ENCODE measurements at regions not wholly inside any gene's neighbourhood (a gene's known extent, or its start where the extent isn't known, plus 50 kb on each side); places are given as distances from the start of the nearest gene placed in this dataset.

DNA sequence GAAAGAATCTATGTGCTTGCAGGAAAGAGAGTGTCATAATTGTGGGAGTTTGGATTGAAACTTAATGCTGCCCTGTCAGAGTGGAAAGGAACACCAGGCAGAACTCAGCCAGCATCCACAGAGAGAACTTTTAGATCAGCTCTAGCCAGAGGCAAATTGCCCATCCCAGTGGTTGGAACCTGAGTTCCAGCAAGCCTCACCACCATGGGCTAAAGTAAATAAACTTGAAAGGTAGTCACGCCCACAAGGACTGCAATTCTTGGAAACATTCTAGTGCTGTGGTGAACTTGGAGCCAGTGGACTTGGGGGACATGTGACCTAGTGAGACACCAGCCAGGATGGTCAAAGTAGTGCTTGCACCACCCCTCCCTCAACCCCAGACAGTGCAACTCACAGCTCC, 571.6 kb downstream of the LRRIQ3 start:
- Histone ChIP-seq H3K9me3 (ENCODE audit: control insufficient read depth, insufficient read depth, low read length) (no peaks in the 10 kb centered on the region), H3K4me1 (ENCODE audit: insufficient read depth, low read length) (no peaks in the 10 kb centered on the region), H3K36me3 (ENCODE audit: insufficient read depth, low read length) (no peaks in the 10 kb centered on the region), H3K9ac (ENCODE audit: low read depth, low read length) (no peak overlapping the region)

DNA sequence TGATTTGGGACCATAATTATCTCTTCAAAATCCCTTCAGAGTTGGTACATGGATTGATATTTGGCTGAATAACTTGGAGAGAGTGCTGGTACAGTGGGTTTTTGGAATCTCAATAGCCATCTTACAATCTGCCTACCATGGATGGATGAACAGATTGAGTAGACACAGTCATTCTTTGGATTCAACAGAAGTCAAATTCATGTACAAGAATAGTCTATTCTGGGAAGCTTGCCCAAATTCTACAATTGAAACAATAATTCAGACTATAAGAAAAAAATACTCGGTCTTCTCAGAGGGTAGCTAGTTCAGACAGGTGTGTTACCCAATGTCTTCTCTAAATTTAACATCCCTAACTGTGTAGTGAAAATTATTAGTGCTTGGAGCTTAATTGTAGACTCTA, 574.0 kb downstream of the LRRIQ3 start:
- Histone ChIP-seq H3K9ac (ENCODE audit: low read depth, low read length) (no peak overlapping the region), H3K9me3 (ENCODE audit: control insufficient read depth, insufficient read depth, low read length) (no peaks in the 10 kb centered on the region), H3K4me1 (ENCODE audit: insufficient read depth, low read length) (no peaks in the 10 kb centered on the region), H3K36me3 (ENCODE audit: insufficient read depth, low read length) (no peaks in the 10 kb centered on the region)

DNA sequence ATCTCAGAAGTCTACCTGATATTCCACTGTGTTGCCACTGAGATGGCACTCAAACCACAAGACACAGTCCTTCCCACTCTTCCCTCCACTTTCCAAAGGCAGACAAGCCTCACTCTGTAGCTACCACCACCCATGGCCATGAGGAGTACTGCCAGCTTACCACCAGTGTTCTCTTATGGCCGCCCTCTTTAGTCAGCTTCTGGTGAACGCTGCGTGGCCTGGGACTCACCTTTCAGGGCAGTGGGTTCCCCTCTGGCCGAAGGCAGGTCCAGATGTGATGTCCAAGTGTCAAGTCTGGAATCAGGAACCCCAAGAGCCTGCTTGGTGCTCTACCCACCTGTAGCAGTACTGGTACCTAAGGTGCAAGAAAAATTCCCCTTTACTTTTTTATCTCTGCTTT, 580.8 kb downstream of the LRRIQ3 start:
- no peaks in the 10 kb centered on the region for H3K4me1 ChIP-seq (ENCODE audit: insufficient read depth, low read length)
- H3K36me3 ChIP-seq (ENCODE audit: insufficient read depth, low read length): no peaks in the 10 kb centered on the region
- no peaks in the 10 kb centered on the region for H3K9me3 ChIP-seq (ENCODE audit: control insufficient read depth, insufficient read depth, low read length)
- H3K9ac ChIP-seq (ENCODE audit: low read depth, low read length): no peak overlapping the region

DNA sequence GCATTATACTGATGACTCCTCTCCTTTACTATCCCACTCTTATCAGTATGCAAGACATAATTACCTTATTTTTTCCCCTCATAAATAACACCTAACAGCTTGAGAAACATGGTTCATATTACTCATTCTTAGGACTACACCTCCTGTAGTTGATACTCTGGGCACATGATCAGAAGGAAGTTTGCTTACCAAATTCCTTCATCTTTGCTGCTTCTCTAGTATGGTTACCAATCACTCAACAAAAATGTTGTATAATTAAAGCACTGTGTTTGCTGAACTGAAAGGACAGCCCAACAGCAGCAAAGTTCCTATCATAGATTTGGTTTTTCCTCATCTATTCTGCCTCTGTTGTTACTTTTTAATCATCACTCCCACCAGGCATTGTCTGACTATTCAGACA, 586.3 kb downstream of the LRRIQ3 start:
- no peaks in the 10 kb centered on the region for H3K36me3 ChIP-seq (ENCODE audit: insufficient read depth, low read length)
- H3K9me3 ChIP-seq (ENCODE audit: control insufficient read depth, insufficient read depth, low read length): no peaks in the 10 kb centered on the region
- H3K4me1 ChIP-seq (ENCODE audit: insufficient read depth, low read length): no peaks in the 10 kb centered on the region; the same call in 1 of the 2 replicates

DNA sequence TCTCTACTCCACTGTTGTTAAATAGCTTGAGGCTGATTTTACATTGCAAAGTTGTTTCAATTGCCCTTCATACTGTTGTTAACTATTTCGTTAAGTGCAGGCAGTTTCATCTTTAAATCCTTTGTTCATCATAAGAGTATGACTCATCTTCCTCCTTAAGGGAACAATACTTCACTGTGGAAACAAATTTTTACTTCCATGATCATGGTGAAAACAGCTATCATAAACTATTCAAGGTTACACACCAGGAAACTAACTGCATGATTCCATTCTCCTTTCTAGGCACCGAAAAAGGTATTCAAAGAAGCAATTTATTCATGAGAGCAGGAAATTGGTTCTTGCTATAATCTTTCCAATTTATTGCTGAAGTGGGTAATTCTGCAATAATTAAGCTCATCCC, 593.2 kb downstream of the LRRIQ3 start:
- Histone ChIP-seq H3K9me3 (ENCODE audit: control insufficient read depth, insufficient read depth, low read length) (peaks cover 7% of the 10 kb centered on the region), H3K36me3 (ENCODE audit: insufficient read depth, low read length) (no peaks in the 10 kb centered on the region), H3K4me1 (ENCODE audit: insufficient read depth, low read length) (peaks cover 19% of the 10 kb centered on the region; the same call in 1 of the 2 replicates), H3K9ac (ENCODE audit: low read depth, low read length) (no peak overlapping the region)

More for the DNA sequence above, 586.3 kb downstream of the LRRIQ3 start:
- H3K9ac ChIP-seq (ENCODE audit: low read depth, low read length): no peak overlapping the region

DNA sequence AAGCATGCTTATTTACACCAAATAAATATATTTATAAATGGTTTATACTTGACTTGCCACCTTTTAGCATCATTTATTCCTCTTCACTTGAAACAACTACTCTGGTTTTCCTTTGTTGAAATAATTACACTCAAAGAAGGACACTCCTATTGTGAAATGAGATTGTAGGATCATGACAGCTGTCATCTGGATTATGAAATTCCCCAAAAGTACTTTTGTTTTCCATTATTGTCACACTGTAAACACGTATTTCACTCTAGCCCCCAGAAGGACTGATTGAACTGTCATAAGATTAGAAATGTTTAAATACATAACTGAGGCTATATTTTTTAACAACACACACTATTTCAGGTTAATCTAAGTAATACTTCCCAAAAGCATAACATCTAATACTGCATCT, 593.8 kb downstream of the LRRIQ3 start:
- Histone ChIP-seq H3K36me3 (ENCODE audit: insufficient read depth, low read length) (no peaks in the 10 kb centered on the region), H3K4me1 (ENCODE audit: insufficient read depth, low read length) (peaks cover 19% of the 10 kb centered on the region; the same call in 1 of the 2 replicates), H3K9me3 (ENCODE audit: control insufficient read depth, insufficient read depth, low read length) (peaks cover 7% of the 10 kb centered on the region), H3K9ac (ENCODE audit: low read depth, low read length) (no peak overlapping the region)

DNA sequence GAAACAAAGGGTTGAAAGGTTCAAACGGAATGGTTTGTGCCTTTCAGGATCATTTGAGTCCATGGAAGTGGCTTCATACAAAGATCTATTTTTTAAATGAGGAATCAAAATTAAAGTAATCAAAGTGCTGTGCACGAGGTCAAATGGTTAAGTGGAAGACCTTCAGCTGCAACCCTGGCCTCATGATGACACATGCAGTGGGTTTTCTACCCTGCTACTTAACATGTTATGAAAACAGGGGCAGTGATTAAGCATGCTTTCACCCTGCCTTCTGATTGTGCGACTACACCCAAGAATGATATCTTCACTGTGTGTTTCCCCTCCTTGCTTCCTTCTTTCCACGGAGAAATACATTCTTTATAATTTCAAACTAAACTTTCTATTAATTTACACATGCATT, 604.2 kb downstream of the LRRIQ3 start:
- no peaks in the 10 kb centered on the region for H3K36me3 ChIP-seq (ENCODE audit: insufficient read depth, low read length)
- H3K4me1 ChIP-seq (ENCODE audit: insufficient read depth, low read length): peaks cover 18% of the 10 kb centered on the region
- no peaks in the 10 kb centered on the region for H3K9me3 ChIP-seq (ENCODE audit: control insufficient read depth, insufficient read depth, low read length)
- H3K9ac ChIP-seq (ENCODE audit: low read depth, low read length): peak overlapping the region; percentile 3; the same call in 1 of the 2 replicates

DNA sequence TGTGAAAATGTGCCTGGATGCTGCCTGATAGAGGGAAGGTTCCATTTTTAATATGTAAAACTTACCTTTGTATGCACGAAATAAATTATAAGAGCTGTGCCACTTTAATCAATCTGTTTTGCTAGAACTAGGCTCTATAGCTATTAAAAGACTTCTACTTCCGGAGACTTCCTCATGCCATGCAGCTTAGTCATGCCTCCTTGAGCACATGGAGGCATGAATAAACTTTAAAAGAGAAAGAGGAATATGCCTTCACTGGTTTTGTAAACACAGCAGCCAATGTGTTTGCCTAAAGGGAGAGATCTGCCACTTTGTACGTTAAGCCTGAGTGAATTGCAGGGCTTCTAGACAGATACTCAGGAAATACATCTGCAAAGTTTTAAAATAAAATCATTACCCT, 604.6 kb downstream of the LRRIQ3 start:
- Histone ChIP-seq H3K9me3 (ENCODE audit: control insufficient read depth, insufficient read depth, low read length) (no peaks in the 10 kb centered on the region), H3K36me3 (ENCODE audit: insufficient read depth, low read length) (no peaks in the 10 kb centered on the region), H3K4me1 (ENCODE audit: insufficient read depth, low read length) (peaks cover 18% of the 10 kb centered on the region), H3K9ac (ENCODE audit: low read depth, low read length) (peak overlapping the region; percentile 3; the same call in 1 of the 2 replicates)

DNA sequence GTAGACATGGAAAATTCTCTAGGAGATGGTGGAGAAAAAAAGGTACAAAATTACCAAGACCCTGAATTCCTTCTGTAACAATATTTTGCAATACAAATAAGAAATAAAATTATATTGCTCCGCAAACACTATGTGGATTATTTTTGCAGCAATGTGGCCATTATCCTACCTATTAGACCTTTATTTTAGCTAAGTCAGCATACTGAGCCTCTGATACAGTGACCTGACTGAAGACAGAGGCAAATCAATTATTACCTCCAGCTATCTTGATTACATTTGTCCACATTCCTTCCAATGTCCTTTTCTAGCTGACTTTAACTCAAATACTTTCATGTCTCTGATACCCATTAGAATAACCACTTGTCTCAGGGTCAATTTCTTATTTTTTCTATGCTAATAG, 610.9 kb downstream of the LRRIQ3 start:
- H3K9me3 ChIP-seq (ENCODE audit: control insufficient read depth, insufficient read depth, low read length): no peaks in the 10 kb centered on the region
- no peaks in the 10 kb centered on the region for H3K4me1 ChIP-seq (ENCODE audit: insufficient read depth, low read length)
- H3K9ac ChIP-seq (ENCODE audit: low read depth, low read length): no peak overlapping the region
- no peaks in the 10 kb centered on the region for H3K36me3 ChIP-seq (ENCODE audit: insufficient read depth, low read length)

DNA sequence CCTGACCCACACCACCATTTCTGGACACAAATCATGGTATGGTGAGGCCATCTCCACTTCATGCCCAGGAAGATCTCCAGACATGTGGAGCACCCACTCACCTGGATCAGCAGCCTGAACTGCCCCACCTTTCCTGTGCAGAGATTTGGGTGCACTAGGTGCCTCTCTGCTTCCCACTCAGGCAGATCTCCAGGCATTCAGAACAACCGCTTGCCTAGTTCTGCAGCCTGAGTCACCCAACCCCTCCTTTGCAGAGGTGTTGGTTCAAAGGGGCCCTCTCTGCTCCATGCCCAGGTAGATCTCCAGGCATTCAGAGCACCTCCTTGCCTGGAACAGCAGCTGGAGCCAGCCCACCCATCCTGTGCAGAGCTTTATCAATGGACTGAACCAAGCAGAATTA, 620.8 kb downstream of the LRRIQ3 start:
- H3K36me3 ChIP-seq (ENCODE audit: insufficient read depth, low read length): no peaks in the 10 kb centered on the region
- no peak overlapping the region for H3K9ac ChIP-seq (ENCODE audit: low read depth, low read length)
- no peaks in the 10 kb centered on the region for H3K4me1 ChIP-seq (ENCODE audit: insufficient read depth, low read length)
- peaks cover 9% of the 10 kb centered on the region; the same call in 1 of the 2 replicates for H3K9me3 ChIP-seq (ENCODE audit: control insufficient read depth, insufficient read depth, low read length)

DNA sequence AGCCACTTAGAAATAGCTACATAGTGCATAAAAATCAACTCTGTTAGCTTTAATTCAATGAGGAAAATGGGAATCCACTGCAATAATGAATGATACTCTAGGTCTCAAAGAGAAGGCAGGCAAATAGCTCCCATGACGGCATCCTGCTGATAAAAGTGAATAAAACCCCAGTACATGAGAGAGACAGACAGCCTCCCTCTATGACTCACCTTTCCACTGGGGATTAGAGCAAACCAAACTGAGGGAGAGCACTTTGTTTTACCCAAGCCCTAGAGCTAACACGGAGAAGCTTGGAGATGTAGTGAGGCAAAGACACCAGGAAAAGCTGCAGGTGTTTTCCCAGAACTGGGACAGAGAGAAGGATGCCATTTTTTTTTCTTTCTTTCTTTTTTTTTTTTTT, 621.9 kb downstream of the LRRIQ3 start:
- no peaks in the 10 kb centered on the region for H3K4me1 ChIP-seq (ENCODE audit: insufficient read depth, low read length)
- peaks cover 9% of the 10 kb centered on the region; the same call in 1 of the 2 replicates for H3K9me3 ChIP-seq (ENCODE audit: control insufficient read depth, insufficient read depth, low read length)
- no peaks in the 10 kb centered on the region for H3K36me3 ChIP-seq (ENCODE audit: insufficient read depth, low read length)
- no peak overlapping the region for H3K9ac ChIP-seq (ENCODE audit: low read depth, low read length)

DNA sequence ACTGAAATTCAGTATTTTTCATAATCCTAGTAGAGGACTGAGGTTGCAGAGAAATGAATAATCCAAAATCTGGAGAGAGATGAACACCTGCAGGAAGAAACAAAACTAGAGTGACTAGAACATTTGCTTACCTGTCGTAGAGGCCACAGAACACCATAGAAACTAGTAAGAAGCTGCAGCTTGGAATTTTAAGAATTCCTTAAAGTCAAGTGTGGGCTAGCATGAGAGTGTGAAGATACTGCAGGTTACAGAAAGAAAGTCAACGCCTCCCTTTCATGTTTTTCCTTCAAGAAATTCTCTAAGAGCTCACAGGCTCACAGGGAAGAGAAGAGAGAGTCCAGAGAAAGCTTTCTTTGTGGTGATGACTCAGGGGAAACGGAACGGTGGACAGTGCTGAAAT, 633.7 kb downstream of the LRRIQ3 start:
- Histone ChIP-seq H3K36me3 (ENCODE audit: insufficient read depth, low read length) (no peaks in the 10 kb centered on the region), H3K4me1 (ENCODE audit: insufficient read depth, low read length) (no peaks in the 10 kb centered on the region), H3K9me3 (ENCODE audit: control insufficient read depth, insufficient read depth, low read length) (no peaks in the 10 kb centered on the region), H3K9ac (ENCODE audit: low read depth, low read length) (no peak overlapping the region)

DNA sequence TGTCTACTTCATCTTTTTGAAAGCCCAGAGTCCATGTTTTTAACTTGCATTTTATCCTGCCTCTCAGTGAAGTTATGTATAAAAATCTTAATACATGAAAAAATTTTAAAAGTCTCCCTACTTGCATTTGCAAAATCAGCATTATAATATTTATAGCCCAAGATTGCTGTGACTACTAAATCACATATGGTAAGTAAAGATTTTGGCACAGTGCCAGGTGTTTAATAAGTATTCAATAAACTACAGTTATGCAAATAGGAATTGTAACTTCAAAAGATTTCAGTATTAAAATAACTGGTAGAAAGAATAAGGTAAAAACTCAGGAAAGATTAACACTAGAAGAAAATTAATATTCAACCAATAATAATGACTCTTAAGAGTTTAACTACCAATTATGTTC, 641.7 kb downstream of the LRRIQ3 start:
- no peaks in the 10 kb centered on the region for H3K36me3 ChIP-seq (ENCODE audit: insufficient read depth, low read length)
- no peak overlapping the region for H3K9ac ChIP-seq (ENCODE audit: low read depth, low read length)
- H3K4me1 ChIP-seq (ENCODE audit: insufficient read depth, low read length): no peaks in the 10 kb centered on the region
- no peaks in the 10 kb centered on the region for H3K9me3 ChIP-seq (ENCODE audit: control insufficient read depth, insufficient read depth, low read length)

DNA sequence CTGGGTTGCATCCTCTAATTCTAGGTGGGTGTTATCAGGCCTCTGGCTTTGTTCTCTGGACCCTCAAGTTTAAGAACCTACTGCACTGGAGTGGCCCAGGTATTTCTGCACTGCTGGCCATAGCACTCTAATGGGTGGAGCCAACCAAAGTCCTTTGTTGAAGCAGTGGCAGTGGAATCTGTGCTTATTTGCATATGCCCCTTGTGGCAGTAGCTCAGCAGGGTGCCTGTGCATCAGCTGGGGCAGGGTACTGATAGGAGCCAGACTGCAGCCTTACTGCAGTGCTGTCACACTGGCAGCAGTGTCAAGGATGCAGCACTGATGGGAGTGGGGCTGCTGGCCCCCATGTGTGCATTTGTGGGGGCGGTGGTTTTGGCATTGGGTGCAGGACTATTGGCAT, 660.6 kb downstream of the LRRIQ3 start:
- Histone ChIP-seq H3K9me3 (ENCODE audit: control insufficient read depth, insufficient read depth, low read length) (no peaks in the 10 kb centered on the region), H3K36me3 (ENCODE audit: insufficient read depth, low read length) (no peaks in the 10 kb centered on the region), H3K9ac (ENCODE audit: low read depth, low read length) (no peak overlapping the region)

DNA sequence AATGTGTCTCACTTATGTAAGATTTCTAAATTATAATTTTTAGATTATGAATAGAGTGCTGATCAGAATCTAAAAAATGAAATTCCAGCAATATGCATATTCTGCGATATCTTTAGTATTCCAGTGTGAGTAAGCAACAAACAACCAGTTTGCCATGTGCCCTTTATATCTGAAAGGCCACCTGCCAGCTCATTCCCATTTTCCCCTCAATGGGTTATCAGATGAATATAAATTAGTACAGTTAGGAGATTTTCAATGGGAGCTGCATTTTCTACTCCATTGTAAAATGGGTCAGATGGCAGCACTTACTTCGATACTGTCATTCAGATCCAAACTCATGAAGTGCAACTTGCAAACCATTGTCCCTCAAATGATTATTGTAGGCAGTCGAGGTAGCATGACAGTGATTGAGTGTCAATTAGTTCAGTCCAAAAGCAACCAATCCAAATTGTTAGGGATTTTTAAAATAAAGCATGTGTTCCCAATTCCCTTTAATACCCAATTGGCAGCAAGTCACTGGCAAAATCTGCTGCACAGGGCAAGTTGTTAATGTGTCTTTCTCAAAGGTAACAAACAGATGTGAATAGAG, 680.3 kb downstream of the LRRIQ3 start:
- no peaks in the 10 kb centered on the region for H3K36me3 ChIP-seq (ENCODE audit: insufficient read depth, low read length)
- H3K4me1 ChIP-seq (ENCODE audit: insufficient read depth, low read length): no peaks in the 10 kb centered on the region
- H3K9ac ChIP-seq (ENCODE audit: low read depth, low read length): no peak overlapping the region
- no peaks in the 10 kb centered on the region for H3K9me3 ChIP-seq (ENCODE audit: control insufficient read depth, insufficient read depth, low read length)

More for the DNA sequence above, 660.6 kb downstream of the LRRIQ3 start:
- H3K4me1 ChIP-seq (ENCODE audit: insufficient read depth, low read length): peaks cover 4% of the 10 kb centered on the region; the same call in 1 of the 2 replicates

DNA sequence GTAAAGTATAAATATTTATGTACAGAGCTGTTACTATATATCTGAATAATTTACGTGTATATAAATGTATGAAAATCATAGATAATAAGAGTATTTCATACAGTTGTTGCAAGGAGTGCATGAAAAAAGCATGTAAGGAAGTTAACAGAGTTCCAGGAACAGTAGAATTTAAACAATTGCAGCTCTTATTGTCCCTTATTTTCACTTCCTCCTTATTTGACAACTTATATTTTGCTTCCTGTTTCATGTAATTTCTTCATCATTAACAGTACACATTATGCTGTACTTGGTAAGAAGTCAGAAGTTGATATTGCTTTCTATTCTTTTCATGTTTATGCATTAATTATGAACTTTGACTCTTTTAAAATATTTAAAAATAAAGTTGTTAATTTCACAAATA, 681.5 kb downstream of the LRRIQ3 start:
- H3K36me3 ChIP-seq (ENCODE audit: insufficient read depth, low read length): no peaks in the 10 kb centered on the region
- H3K9me3 ChIP-seq (ENCODE audit: control insufficient read depth, insufficient read depth, low read length): no peaks in the 10 kb centered on the region
- no peaks in the 10 kb centered on the region for H3K4me1 ChIP-seq (ENCODE audit: insufficient read depth, low read length)
- H3K9ac ChIP-seq (ENCODE audit: low read depth, low read length): no peak overlapping the region
